NCI-H510A treated with DMSO at 0.1 percent for 48 hours (cell line): ENCODE measurements at regions not wholly inside any gene's neighbourhood (a gene's known extent, or its start where the extent isn't known, plus 50 kb on each side); places are given as distances from the start of the nearest gene placed in this dataset.

ENCODE experiments used
- DNase-seq: peaks from one replicate; lab custom pipeline; 2025; lab: John Stamatoyannopoulos, UW

DNA sequence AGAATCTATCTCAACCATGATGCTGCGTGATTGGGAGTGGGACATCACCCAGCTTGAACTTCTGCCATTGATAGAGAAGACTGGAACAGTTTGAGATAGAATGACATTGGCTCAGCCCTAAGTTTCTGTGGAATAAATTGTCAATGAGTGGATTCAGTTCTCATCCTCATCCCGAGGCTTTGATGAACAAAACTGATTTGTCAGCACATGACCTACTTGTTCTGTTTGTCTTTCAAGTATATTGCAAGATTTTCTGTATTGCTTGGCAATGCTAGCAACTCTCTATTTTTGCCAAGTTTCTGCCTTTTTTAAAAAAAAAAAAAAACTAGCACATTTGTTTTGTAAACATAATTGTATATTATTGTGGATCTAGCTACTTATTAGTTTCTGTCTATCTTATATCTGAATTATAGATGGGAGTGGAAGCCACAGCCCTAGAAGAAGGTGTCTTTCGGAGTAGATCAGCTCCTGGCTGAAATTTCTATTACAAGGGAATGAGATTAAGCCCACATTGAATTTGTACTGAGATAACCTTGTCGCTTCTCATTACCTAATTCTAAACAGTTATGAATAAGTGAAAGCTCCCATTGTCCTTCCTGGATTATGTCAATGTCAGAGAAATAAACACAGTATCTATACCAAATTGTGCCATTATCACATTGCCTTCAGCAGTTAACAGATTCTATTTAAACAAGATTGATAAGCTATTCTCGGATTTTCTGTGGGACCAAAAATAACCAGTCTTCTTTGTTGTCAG is 166.1 kb downstream of the TNFSF13B start:
- no peak for DNase-seq

DNA sequence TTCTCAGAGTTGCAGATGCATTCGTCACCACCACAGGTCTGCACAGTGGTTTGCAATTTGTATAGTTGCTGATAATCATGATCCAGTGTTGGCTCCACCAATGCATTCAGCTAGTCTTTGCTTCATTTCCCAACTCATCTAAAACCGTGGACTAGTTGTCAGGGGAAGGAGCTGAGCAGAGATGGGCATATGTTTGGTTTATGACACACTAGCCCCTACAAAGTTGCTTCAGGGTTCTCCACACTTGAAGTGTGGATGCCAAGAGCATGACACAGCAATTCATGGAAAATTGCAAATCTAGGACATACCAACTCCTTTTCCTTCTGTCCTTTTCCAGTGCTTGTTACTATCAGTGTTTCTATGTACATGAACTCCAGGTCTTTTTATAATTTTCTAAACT is 168.0 kb downstream of the TNFSF13B start:
- no peak for DNase-seq

- DNase-seq, result no peak
Measured at GRCh38 chr13:108439556-108439955, 170.0 kb downstream of the TNFSF13B start.

GRCh38 chr13:108444448-108444847 is 174.9 kb downstream of the TNFSF13B start:
- no peak for DNase-seq

GRCh38 chr13:108448891-108449290 is 179.4 kb downstream of the TNFSF13B start:
- DNase-seq, result no peak

GRCh38 chr13:108451121-108451520 is 178.3 kb upstream of the MYO16 start:
- no peak for DNase-seq

GRCh38 chr13:108455320-108455719 is 174.1 kb upstream of the MYO16 start:
- no peak for DNase-seq

DNA sequence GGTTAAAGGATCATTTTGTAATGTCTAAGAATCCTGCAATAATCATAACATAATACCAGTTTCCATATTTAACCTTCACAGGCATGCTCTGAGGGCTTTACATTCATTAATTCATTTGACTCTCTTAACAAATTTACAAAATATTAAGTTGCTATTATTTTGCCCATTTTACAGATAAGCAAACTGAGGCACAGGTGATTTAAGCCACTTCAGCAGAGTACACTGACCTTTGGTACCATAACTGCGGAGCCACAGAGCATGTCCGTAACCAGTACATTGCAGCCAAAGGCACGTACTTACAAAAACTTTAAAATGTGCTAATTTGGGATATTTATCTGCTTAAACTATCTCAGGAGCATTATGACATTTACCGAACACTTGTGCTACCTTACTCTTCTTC is 169.4 kb upstream of the MYO16 start:
- no peak for DNase-seq

DNA sequence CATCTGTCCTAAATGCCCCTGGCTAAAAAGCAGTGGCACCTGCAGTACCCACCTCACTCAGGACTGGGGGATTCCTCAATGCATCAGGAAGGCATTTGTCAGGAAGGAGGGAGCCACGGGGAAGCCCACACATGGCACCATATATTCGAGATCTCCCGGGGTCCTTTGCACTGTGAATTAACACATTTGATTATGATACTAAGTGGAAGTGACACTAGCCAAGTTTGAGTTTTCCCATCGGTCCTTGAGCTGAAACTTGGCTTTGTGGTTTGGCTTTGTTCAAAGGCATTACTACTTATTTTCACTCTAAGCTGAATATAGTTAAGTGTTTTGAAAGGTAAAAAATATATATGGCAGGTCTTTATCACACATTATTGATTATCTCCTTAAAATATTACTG is 168.7 kb upstream of the MYO16 start:
- no peak for DNase-seq

- DNase-seq, result no peak
Measured at GRCh38 chr13:108463340-108463739, 166.1 kb upstream of the MYO16 start.

DNA sequence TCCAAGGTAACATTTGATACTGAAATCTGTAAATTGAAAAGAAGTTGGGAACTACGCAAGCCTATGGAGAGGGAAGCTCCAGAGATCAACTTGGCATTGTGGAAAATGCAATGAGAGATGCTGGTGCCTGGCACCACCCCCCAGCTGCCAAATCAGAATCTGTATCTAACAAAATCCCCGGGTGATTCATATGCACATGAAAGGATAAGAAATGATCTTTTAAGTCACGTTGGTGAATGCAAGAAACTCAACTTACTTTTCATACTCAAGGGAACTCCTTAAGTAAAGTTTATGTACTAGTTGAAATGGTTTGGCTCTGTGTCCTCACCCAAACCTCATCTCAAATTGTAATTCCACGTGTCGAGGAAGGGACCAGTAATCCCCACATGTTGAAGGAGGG is 158.5 kb upstream of the MYO16 start:
- no peak for DNase-seq

DNA sequence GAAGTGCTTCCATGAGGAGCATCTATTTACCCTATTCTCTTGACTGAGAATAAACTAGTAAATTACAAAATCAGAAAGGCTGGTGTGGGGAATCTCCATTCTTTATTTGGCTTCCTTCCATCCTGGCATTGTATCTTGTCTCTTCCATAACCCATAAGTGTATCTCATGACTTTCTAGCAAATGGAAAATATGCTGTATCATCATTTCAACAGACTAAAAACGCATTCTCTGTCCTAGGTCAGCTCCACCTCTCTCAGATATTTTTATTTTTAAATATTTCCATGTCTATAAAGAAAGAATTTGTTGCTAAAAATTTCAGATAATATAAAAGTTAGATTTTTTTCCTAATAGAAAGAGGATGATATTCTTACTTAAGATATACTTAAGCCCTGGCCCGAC is 154.2 kb upstream of the MYO16 start:
- DNase-seq, result no peak

DNA sequence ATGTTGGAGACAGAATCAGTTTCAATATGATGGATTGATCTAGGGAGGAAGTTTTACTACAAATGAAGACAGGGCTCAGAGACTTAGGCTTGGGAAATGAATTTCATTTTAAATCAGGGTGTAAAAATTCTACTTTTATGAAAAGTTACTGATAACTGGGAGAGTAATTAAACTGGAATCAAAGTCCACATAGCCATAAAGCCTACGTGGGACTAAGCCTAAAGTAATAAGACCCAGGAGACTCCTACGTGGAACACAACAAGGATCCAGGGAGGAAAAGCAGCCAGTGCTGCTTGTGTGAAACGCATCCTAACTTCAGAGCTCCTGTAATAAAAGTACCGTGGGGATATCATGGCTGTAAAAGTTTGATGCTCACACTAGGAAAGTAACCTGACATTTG is 152.0 kb upstream of the MYO16 start:
- DNase-seq, result no peak

DNA sequence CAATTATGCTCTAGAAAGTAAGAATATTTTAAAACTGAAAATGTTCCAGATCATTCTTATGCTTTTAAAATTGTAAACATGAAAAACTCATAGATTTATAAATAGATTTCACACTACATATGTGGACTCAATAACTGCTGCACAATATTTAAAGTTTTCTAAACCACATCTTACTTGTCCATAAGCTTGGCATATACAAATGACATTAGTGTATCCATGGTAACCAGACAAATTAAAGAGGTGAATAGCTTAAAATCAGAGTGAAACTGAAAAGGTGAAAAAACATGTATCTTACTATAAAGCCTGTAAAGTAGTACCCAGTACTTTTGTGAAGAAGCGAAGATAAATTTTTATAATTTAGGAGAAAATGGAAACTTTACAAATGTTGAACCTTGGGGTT is 151.2 kb upstream of the MYO16 start:
- DNase-seq, result no peak

GRCh38 chr13:108483981-108484380 is 145.4 kb upstream of the MYO16 start:
- no peak for DNase-seq

- DNase-seq, result no peak
Measured at GRCh38 chr13:108486096-108486495, 143.3 kb upstream of the MYO16 start.

DNA sequence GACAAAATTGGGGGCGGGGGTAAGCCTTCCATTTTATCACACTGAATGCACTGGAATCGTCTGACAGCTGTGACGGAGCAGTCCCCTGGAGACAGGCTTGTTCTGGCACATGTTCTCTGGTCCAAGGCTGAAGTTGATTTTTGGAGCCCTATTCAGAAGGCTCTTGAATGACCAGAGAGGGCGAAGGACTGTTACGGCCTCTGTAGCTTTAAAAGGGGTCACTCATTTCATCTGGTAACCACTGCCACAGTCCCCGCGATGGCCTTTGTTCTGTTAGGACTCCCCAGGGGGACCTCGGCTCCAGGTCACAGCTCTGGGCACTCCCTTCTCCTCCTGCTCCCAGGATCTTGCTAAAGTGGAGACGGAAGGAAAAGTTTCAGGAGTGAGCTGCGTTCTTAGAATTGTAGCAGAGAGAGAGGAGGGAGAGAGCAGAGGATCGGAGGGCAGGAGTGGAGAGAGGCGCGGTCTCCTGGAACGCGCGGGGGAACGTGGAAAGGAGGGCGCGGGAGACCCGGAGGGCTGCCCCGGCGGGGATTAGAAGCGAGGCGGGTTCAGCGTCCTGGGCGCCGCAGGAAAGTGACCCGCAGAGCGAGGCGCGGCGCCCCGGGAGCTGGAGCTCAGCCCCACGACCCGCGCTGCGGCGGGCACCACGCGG is 134.3 kb upstream of the MYO16 start:
- DNase-seq, result no peak

DNA sequence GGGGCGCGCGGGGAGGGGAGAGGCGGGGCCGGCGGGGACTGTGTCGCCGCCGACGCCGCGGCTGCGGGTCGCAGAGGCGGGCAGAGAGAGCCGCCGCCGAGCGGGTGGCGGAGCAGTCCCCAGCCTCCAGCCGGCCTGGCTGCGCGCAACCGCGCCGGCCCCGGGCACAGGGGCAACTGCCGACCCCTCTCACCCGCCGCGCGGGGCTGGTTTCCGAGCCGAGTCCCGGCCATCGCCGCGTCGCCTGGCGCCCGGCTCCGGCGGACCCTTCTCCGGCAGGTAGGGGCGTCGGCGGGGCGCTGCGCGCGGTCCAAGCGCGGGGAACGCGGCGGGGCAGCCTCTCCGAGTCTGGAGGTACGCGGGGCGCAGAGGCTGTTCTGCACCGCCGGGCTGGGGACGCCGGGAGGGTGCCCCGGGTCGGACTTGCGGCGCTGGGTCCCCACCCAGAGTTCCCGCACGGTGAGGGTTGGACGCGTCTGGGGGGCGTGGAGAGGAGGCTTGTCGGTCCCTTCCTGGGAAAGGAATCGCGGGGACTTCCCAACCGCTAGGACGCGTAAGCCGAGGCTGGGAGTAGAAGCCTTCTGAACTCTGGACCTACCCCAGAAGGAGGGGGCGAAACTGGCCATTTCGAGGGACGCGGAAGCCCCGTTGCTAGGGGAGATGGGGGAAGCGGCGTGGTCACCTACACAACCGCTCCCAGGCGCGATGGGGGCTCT is 133.6 kb upstream of the MYO16 start:
- DNase-seq, result no peak

GRCh38 chr13:108496362-108497210 is 132.8 kb upstream of the MYO16 start:
- DNase-seq, result no peak

DNA sequence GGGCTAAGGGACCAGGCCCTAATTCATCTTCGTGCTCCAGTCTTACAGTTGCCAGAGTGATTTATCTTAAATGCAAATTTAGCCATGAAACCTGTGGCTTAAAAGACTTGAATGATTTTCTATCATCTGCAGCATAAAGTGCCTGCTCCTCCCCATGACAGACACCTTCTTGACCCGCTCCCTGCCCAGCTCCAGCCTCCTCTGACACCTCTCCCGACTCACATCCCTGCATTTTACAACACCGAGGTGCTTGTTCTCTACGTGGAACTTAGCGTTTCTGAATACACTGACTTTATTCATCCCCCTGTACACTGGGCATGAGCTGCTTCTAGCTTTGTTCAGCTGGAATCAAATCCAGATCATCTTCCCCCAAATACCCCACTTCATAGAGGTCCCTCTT is 128.7 kb upstream of the MYO16 start:
- DNase-seq, result no peak

GRCh38 chr13:108508263-108508662 is 121.1 kb upstream of the MYO16 start:
- DNase-seq, result peak; percentile 5

- DNase-seq, result no peak
Measured at GRCh38 chr13:108525827-108526226, 103.6 kb upstream of the MYO16 start.
